HepG2 (cell line): ENCODE measurements at regions not wholly inside any gene's neighbourhood (a gene's known extent, or its start where the extent isn't known, plus 50 kb on each side); places are given as distances from the start of the nearest gene placed in this dataset.

Experiments
- ATAC-seq: fragments of 200-7000 bp; cut with Tn5 transposase; 3 replicates; pipeline ENCODE4 v1.9.1; 2020; ENCODE audit warnings: mild to moderate bottlenecking, moderate library complexity
- BruUV-seq: library from RNA; stranded (reverse); fragments of 400-500 nt; replicated peaks from 2 replicates; lab custom pipeline; 2021; lab: Mats Ljungman, UMichigan
- CTCF ChIA-PET: fragments of 300-600 bp; formaldehyde crosslinking; extraction: SDS; loops from one replicate; lab custom pipeline; 2021; ENCODE audit warnings: low total read pairs, inconsistent platforms, low intra/inter-chr PET ratio; lab: Yijun Ruan, JAX
- POLR2A ChIA-PET: fragments of 350-600 bp; sonication (Branson Sonifier 250); formaldehyde crosslinking; loops from one replicate; lab custom pipeline; 2020; ENCODE audit warnings: antibody characterized with exemption, inconsistent platforms; lab: Yijun Ruan, JAX
- DNase-seq: peaks from one replicate; pipeline ENCODE4 v3.0.0-alpha.2; 2015; ENCODE audit warnings: low spot score
- FAIRE-seq: peaks from 3 replicates; lab custom pipeline; 2011; peaks lifted over from hg19 to GRCh38; lab: Jason Lieb, UNC
- H2AFZ ChIP-seq: one replicate; pipeline ENCODE4 v1.6.1; 2011; ENCODE audit warnings: low read length, inconsistent platforms
- H3K27ac ChIP-seq: fragments of 300-600 bp; 3 replicates; pipeline ENCODE4 v1.8.0; 2011; ENCODE audit warnings: mixed run types, mild to moderate bottlenecking, mixed read lengths, low read length, inconsistent platforms; ENCODE audit not compliant: insufficient read depth; ENCODE audit errors: extremely low read length
- H3K27me3 ChIP-seq, 2 experiments: fragments of 200-600 bp in 1 of 2; 2 replicates in 1 of 2; 3 replicates in 1 of 2; pipeline versions ENCODE4 v1.6.0 to v1.8.0; 2011; ENCODE audit warnings: low read length in 2 of 2, mild to moderate bottlenecking in 2 of 2, moderate library complexity in 2 of 2, inconsistent platforms in 1 of 2; ENCODE audit not compliant: insufficient read depth in 2 of 2, control insufficient read depth in 1 of 2
- H3K36me3 ChIP-seq, 2 experiments: fragments of 200-600 bp in 1 of 2; replicated peaks in 1 of 2; 2 replicates in 1 of 2; 3 replicates in 1 of 2; pipeline versions ENCODE4 v1.5.1 to v1.8.0; 2011; ENCODE audit warnings: low read length in 2 of 2, inconsistent platforms in 1 of 2; ENCODE audit not compliant: insufficient read depth in 2 of 2, control insufficient read depth in 1 of 2
- H3K4me1 ChIP-seq: 2 replicates; pipeline ENCODE4 v1.5.1; 2012; ENCODE audit warnings: low read length, inconsistent platforms; ENCODE audit not compliant: insufficient read depth
- H3K4me2 ChIP-seq: 2 replicates; pipeline ENCODE4 v1.6.0; 2011; ENCODE audit warnings: low read depth, low read length, inconsistent platforms
- H3K4me3 ChIP-seq, 3 experiments: fragments of 200-600 bp in 1 of 3; sonication (generic), shearing (Covaris generic) in 1 of 3; replicated peaks in 1 of 3; 2 replicates each; pipeline ENCODE4 v1.5.1; 2011 to 2016; ENCODE audit warnings: low read length in 3 of 3, inconsistent platforms in 2 of 3, low read depth in 2 of 3, mild to moderate bottlenecking in 2 of 3, control low read depth in 1 of 3, mixed read lengths in 1 of 3; ENCODE audit not compliant: insufficient read depth in 1 of 3
- H3K79me2 ChIP-seq: one replicate; pipeline ENCODE4 v1.6.1; 2011; ENCODE audit warnings: low read length, inconsistent platforms; ENCODE audit not compliant: insufficient read depth
- H3K9ac ChIP-seq: 2 replicates; pipeline ENCODE4 v1.6.0; 2011; ENCODE audit warnings: mild to moderate bottlenecking, low read depth, low read length, inconsistent platforms; ENCODE audit not compliant: insufficient read depth
- H3K9me3 ChIP-seq: 2 replicates; pipeline ENCODE4 v1.5.1; 2012; ENCODE audit warnings: mild to moderate bottlenecking, low read length
- H4K20me1 ChIP-seq: 2 replicates; pipeline ENCODE4 v1.6.0; 2011; ENCODE audit warnings: inconsistent platforms, mild to moderate bottlenecking, low read length, moderate library complexity; ENCODE audit not compliant: insufficient read depth
- ARNT2 ChIP-seq: sonication (generic); formaldehyde crosslinking; IDR thresholded peaks from 2 replicates; pipeline ENCODE4 v1.8.0; 2022; ENCODE audit warnings: mild to moderate bottlenecking, low read depth, missing genetic modification reagents, moderate library complexity
- BATF2 ChIP-seq: sonication (generic); formaldehyde crosslinking; IDR thresholded peaks from 2 replicates; pipeline ENCODE4 v1.8.0; 2022; ENCODE audit warnings: mild to moderate bottlenecking, missing genetic modification reagents, moderate library complexity
- GATA4 ChIP-seq: sonication (generic); IDR thresholded peaks from 2 replicates; pipeline ENCODE4 v1.6.1; 2016; ENCODE audit warnings: antibody characterized with exemption, low read depth, borderline replicate concordance
- GLI4 ChIP-seq: sonication (generic); formaldehyde crosslinking; IDR thresholded peaks from 2 replicates; pipeline ENCODE4 v1.5.1; 2020; ENCODE audit warnings: missing genetic modification reagents, mild to moderate bottlenecking, moderate library complexity, borderline replicate concordance
- HMGXB4 ChIP-seq, 2 experiments: sonication (generic) in 1 of 2; formaldehyde crosslinking in 1 of 2; IDR thresholded peaks; 2 replicates each; pipeline versions ENCODE4 v1.4.0 to v1.6.1; 2018 to 2020; ENCODE audit warnings: missing genetic modification reagents in 2 of 2, borderline replicate concordance in 1 of 2, low read depth in 1 of 2, mild to moderate bottlenecking in 1 of 2, missing biosample characterization in 1 of 2
- MBD4 ChIP-seq: IDR thresholded peaks from 2 replicates; pipeline ENCODE4 v1.6.1; 2012; ENCODE audit warnings: low read length, inconsistent platforms, borderline replicate concordance
- NR2F1 ChIP-seq, 2 experiments: fragments of 450-650 bp in 1 of 2; formaldehyde crosslinking in 1 of 2; IDR thresholded peaks; 2 replicates each; pipeline versions ENCODE4 v1.5.0 to v1.6.1; 2016 to 2020; ENCODE audit warnings: mild to moderate bottlenecking in 1 of 2, missing compliant biosample characterization in 1 of 2, missing genetic modification reagents in 1 of 2, moderate library complexity in 1 of 2
- PBX2 ChIP-seq: IDR thresholded peaks from 2 replicates; pipeline ENCODE4 v1.6.1; 2016; ENCODE audit warnings: control low read depth
- POGZ ChIP-seq: sonication (generic); formaldehyde crosslinking; IDR thresholded peaks from 2 replicates; pipeline ENCODE4 v1.4.0; 2020; ENCODE audit warnings: mild to moderate bottlenecking, missing genetic modification reagents
- RNF219 ChIP-seq: sonication (generic); formaldehyde crosslinking; IDR thresholded peaks from 2 replicates; pipeline ENCODE4 v1.5.0; 2020; ENCODE audit warnings: mild to moderate bottlenecking, missing genetic modification reagents
- SOX13 ChIP-seq, 3 experiments: fragments of 450-650 bp in 1 of 3; sonication (generic) in 1 of 3; formaldehyde crosslinking in 1 of 3; IDR thresholded peaks in 2 of 3; conservative IDR thresholded peaks in 1 of 3; 2 replicates each; pipeline versions ENCODE4 v1.5.0 to v1.6.1; 2016 to 2020; ENCODE audit warnings: antibody characterized with exemption in 1 of 3, mild to moderate bottlenecking in 1 of 3, missing compliant biosample characterization in 1 of 3, missing genetic modification reagents in 1 of 3, moderate library complexity in 1 of 3
- TBP ChIP-seq: sonication (generic); formaldehyde crosslinking; IDR thresholded peaks from 2 replicates; pipeline ENCODE4 v1.5.0; 2020; ENCODE audit warnings: missing genetic modification reagents
- WIZ ChIP-seq: sonication (generic); formaldehyde crosslinking; IDR thresholded peaks from 2 replicates; pipeline ENCODE4 v1.5.1; 2020; ENCODE audit warnings: mild to moderate bottlenecking, missing genetic modification reagents
- ZIK1 ChIP-seq: sonication (generic); formaldehyde crosslinking; IDR thresholded peaks from 2 replicates; pipeline ENCODE4 v1.5.0; 2020; ENCODE audit warnings: mild to moderate bottlenecking, low read depth, missing genetic modification reagents, borderline replicate concordance
- ZNF234 ChIP-seq: sonication (generic); formaldehyde crosslinking; conservative IDR thresholded peaks from 2 replicates; pipeline ENCODE4 v1.5.1; 2020; ENCODE audit warnings: mild to moderate bottlenecking, missing genetic modification reagents
- ZNF354B ChIP-seq: sonication (generic); formaldehyde crosslinking; IDR thresholded peaks from 2 replicates; pipeline ENCODE4 v1.8.0; 2022; ENCODE audit warnings: mild to moderate bottlenecking, missing genetic modification reagents
- WGBS: methylation state at CpG from one replicate; pipeline ENCODE4 v1.1.6; 2017; ENCODE audit warnings: low lambda C conversion rate; 5-methylcytosine and 5-hydroxymethylcytosine counted together
- in situ Hi-C: cut with HindIII; loops from 2 replicates; pipeline ENCODE4 v1.10.0; 2017; ENCODE audit warnings: low pct_unique_long_range_greater_than_20kb; ENCODE audit not compliant: extremely low pct_ligation_motif_present
- intact Hi-C: fragments of 100-400 bp; cut with micrococcal nuclease; formaldehyde crosslinking; loops from one replicate; pipeline ENCODE4 v1.10.0; 2022; ENCODE audit not compliant: unreplicated experiment

GRCh38 chr3:193974671-193975535 is 161.0 kb upstream of the HES1 start (continued):
- TF ChIP-seq ZIK1 (CRISPR knock-in tag) = no peak

GRCh38 chr3:193977622-193978021 is 158.3 kb upstream of the HES1 start:
- BruUV-seq = no TSS peak
- H3K79me2 ChIP-seq = no peaks in the 10 kb centered on the region
- ATAC-seq (no peak), FAIRE-seq (no peak), DNase-seq (no peak)
- 69% methylated on average over 5 of the region's 5 CpGs for WGBS
- H3K4me3 ChIP-seq = no peak overlapping the region
- H3K9me3 ChIP-seq = no peaks in the 10 kb centered on the region
- H3K9ac ChIP-seq = no peak overlapping the region
- no peaks in the 10 kb centered on the region for H4K20me1 ChIP-seq
- intact Hi-C loops = no loop called here
- POLR2A ChIA-PET = no interaction called here
- no peak overlapping the region for H3K27ac ChIP-seq
- no peak overlapping the region for H3K4me2 ChIP-seq
- no peaks in the 10 kb centered on the region for H3K36me3 ChIP-seq
- TF ChIP-seq TBP (CRISPR knock-in tag) (no peak), ZNF234 (CRISPR knock-in tag) (no peak), GATA4 (no peak), POGZ (CRISPR knock-in tag) (no peak), MBD4 (no peak), NR2F1 (CRISPR knock-in tag; IDR thresholded peaks at IDR 0.05) (no peak), ARNT2 (no peak), GLI4 (CRISPR knock-in tag) (no peak), RNF219 (CRISPR knock-in tag) (no peak), WIZ (CRISPR knock-in tag) (no peak), ZNF354B (CRISPR knock-in tag) (no peak), HMGXB4 (CRISPR knock-in tag; IDR thresholded peaks at IDR 0.05; ENCODE audit: borderline replicate concordance in 1 of 2, low read depth in 1 of 2) (no peak), SOX13 (IDR thresholded peaks at IDR 0.05) (no peak), SOX13 (CRISPR knock-in tag; conservative IDR thresholded peaks at IDR 0.05 in 1 of 2, IDR thresholded peaks at IDR 0.05 in 1 of 2) (no peak), PBX2 (CRISPR knock-in tag) (no peak), BATF2 (CRISPR knock-in tag) (no peak)
- no peak overlapping the region for H2AFZ ChIP-seq
- H3K4me1 ChIP-seq = peaks cover 17% of the 10 kb centered on the region
- in situ Hi-C loops = no loop called here
- CTCF ChIA-PET = no interaction called here
- H3K27me3 ChIP-seq = peaks cover 6 to 53% of the 10 kb centered on the region in 2 experiments
